Chondrocyte (in vitro differentiated cells): ENCODE measurements at regions not wholly inside any gene's neighbourhood (a gene's known extent, or its start where the extent isn't known, plus 50 kb on each side); places are given as distances from the start of the nearest gene placed in this dataset.

Experiments
- DNase-seq: peaks from one replicate; pipeline ENCODE4 v3.0.0; 2021; ENCODE audit warnings: mixed read lengths, low spot score
- H3K27ac Mint-ChIP-seq: one replicate; pipeline ENCODE4 v1.8.0; 2021; ENCODE audit warnings: mild to moderate bottlenecking, moderate library complexity, mixed read lengths; ENCODE audit not compliant: unreplicated experiment
- H3K27me3 Mint-ChIP-seq: 2 replicates; pipeline ENCODE4 v1.8.0; 2021; ENCODE audit warnings: low read depth, mixed read lengths
- H3K36me3 Mint-ChIP-seq: 2 replicates; pipeline ENCODE4 v1.8.0; 2021; ENCODE audit warnings: low read depth, mixed read lengths
- H3K4me1 Mint-ChIP-seq: 2 replicates; pipeline ENCODE4 v1.8.0; 2021; ENCODE audit warnings: low read depth, mild to moderate bottlenecking, mixed read lengths
- H3K4me3 Mint-ChIP-seq: one replicate; pipeline ENCODE4 v1.8.0; 2021; ENCODE audit warnings: mild to moderate bottlenecking, moderate library complexity, mixed read lengths; ENCODE audit not compliant: unreplicated experiment
- H3K9me3 Mint-ChIP-seq: 2 replicates; pipeline ENCODE4 v1.8.0; 2021; ENCODE audit warnings: low read depth, mixed read lengths
- CTCF ChIP-seq: fragments of 200-600 bp; sonication (generic); IDR thresholded peaks from 2 replicates; pipeline ENCODE4 v1.5.0; 2021; ENCODE audit warnings: antibody characterized with exemption, mild to moderate bottlenecking, moderate library complexity

GRCh38 chr10:90407131-90407530 is 450.7 kb downstream of the HTR7 start:
- TF ChIP-seq CTCF: no peak
- H3K4me3 Mint-ChIP-seq: no peak overlapping the region
- H3K36me3 Mint-ChIP-seq: no peaks in the 10 kb centered on the region
- DNase-seq: no peak
- no peak overlapping the region for H3K27ac Mint-ChIP-seq
- H3K9me3 Mint-ChIP-seq: peaks cover 13% of the 10 kb centered on the region
- no peaks in the 10 kb centered on the region for H3K27me3 Mint-ChIP-seq
- no peaks in the 10 kb centered on the region for H3K4me1 Mint-ChIP-seq

- no peak for TF ChIP-seq CTCF
- Mint-ChIP-seq H3K9me3 (peaks cover 13% of the 10 kb centered on the region), H3K27me3 (no peaks in the 10 kb centered on the region), H3K4me3 (no peak overlapping the region), H3K4me1 (peaks cover 3% of the 10 kb centered on the region), H3K27ac (no peak overlapping the region), H3K36me3 (no peaks in the 10 kb centered on the region)
- no peak for DNase-seq
Observed at GRCh38 chr10:90407851-90408250, 450.0 kb downstream of the HTR7 start.

- peaks cover 13% of the 10 kb centered on the region for H3K9me3 Mint-ChIP-seq
- H3K36me3 Mint-ChIP-seq: no peaks in the 10 kb centered on the region
Observed at GRCh38 chr10:90412582-90412981, 445.3 kb downstream of the HTR7 start.

GRCh38 chr10:90413196-90413595 is 444.6 kb downstream of the HTR7 start:
- no peak for TF ChIP-seq CTCF
- Mint-ChIP-seq H3K9me3 (peaks cover 13% of the 10 kb centered on the region), H3K4me3 (no peak overlapping the region), H3K36me3 (no peaks in the 10 kb centered on the region), H3K27ac (no peak overlapping the region), H3K4me1 (peaks cover 5% of the 10 kb centered on the region), H3K27me3 (no peaks in the 10 kb centered on the region)
- no peak for DNase-seq

More at GRCh38 chr10:90412582-90412981, 445.3 kb downstream of the HTR7 start:
- no peak overlapping the region for H3K4me3 Mint-ChIP-seq
- H3K27ac Mint-ChIP-seq: no peak overlapping the region
- peaks cover 5% of the 10 kb centered on the region for H3K4me1 Mint-ChIP-seq
- no peak for DNase-seq
- no peak for TF ChIP-seq CTCF
- H3K27me3 Mint-ChIP-seq: no peaks in the 10 kb centered on the region

GRCh38 chr10:90414926-90415325 is 442.9 kb downstream of the HTR7 start:
- no peak for DNase-seq
- Mint-ChIP-seq H3K27ac (no peak overlapping the region), H3K4me1 (peaks cover 8% of the 10 kb centered on the region), H3K9me3 (peaks cover 13% of the 10 kb centered on the region), H3K27me3 (no peaks in the 10 kb centered on the region), H3K36me3 (no peaks in the 10 kb centered on the region), H3K4me3 (no peak overlapping the region)
- no peak for TF ChIP-seq CTCF
